HG03442 (cell line): ENCODE measurements at regions not wholly inside any gene's neighbourhood (a gene's known extent, or its start where the extent isn't known, plus 50 kb on each side); places are given as distances from the start of the nearest gene placed in this dataset.
"Not testable (repeated sequence)": the region's sequence is repeated elsewhere in the genome, so short reads cannot be mapped to it uniquely, and the experiment has no call there.

Experiments
- ATAC-seq: cut with Tn5 transposase; IDR thresholded peaks from one replicate; pipeline ENCODE4 v1.9.1; 2021; ENCODE audit warnings: mild to moderate bottlenecking, moderate library complexity; ENCODE audit not compliant: unreplicated experiment

DNA sequence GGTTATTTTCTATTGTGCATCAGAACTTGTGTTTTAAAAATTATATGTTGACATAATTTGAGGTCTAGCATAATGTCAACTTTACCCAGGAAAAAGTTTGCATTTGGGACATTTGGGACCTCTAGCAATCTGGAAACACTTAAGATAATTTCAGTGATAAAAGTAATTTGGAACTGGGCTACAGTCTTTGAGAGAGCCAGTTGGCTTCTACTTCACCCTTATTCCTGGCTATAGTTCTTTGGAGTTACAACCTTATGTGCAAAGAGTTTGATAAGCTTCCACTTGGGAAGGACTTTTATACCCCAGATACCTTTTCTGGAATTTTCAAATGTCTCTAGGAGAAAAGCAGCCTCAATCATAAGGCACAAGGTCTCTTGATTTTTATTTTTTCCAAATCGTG is 139.3 kb downstream of the ARRDC3 start:
- ATAC-seq: no peak

- ATAC-seq: no peak
Observed at GRCh38 chr5:91243286-91243685, 139.8 kb downstream of the ARRDC3 start.

DNA sequence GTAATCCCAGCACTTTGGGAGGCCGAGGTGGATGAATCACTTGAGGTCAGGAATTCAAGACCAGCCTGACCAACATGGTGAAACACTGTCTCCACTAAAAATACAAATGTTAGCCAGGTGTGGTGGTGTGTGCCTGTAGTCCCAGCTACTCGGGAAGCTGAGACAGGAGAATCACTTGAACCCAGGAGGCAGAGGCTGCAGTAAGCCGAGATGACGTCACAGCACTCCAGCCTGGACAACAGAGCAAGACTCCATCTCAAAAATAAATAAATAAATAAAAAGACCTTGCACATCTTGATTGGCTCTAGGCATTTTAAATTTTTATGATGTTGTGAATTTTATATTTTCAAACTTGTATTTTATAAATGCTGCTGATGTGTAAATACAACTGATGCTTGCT is 141.7 kb downstream of the ARRDC3 start:
- not testable (repeated sequence) for ATAC-seq

DNA sequence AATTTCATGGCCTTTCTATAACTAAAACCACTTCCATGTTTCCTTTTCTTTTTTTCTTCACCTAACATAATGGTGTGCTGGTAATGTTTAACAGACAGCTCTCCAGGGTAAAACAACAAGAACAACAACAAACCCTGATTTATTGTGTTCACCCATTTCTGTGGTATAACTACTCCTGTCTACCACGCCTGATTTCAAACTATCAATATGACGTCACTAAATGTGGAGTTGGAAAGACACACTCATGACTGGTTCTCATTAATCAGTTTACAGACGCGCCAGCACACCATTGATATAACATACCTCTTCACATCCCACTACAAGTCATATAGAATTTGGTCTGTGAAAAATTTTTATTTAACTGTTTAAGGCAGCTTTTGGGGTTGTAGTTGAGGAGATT is 142.9 kb downstream of the ARRDC3 start:
- no peak for ATAC-seq

DNA sequence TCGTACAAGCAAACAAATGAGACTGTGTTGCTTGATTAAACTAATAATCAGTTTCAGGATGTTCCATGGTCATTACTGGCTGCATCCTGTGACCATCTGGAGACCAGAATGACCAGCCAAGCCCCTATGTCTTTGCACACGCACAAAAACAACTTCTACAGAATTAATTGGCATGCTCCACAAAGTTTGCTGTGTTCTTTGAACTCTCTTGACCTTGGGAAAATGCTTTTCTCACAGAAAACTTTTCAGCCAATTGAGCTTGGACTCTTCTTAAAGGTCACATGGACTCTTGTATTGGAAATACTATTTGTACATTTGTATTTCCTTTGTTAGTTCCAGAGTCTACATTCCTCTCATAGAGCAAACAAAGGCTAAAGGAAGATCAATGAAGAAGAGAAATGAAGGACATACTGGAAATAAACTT is 147.8 kb downstream of the ARRDC3 start:
- no peak for ATAC-seq

DNA sequence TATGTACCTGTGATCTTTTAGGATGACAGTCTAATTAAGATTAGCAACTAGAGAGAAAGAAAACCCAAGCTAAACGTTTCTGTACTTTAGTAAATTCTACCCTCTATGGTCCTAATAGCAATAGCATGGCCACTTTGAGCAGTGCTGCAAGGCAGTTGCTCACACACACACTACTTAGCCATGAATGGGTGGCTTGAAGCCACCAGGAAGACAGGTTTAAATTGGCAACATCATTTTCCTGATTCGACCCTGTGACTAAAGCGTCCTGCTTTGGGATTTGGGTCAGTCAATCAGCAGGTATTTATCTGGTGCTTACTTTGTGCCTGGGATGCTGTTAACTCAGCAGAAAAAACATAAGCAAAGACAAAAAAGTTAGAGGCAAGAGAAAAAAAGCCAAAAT is 150.6 kb downstream of the ARRDC3 start:
- no peak for ATAC-seq

- no peak for ATAC-seq
Observed at GRCh38 chr5:91229031-91229727, 153.9 kb downstream of the ARRDC3 start.

GRCh38 chr5:91228188-91228587 is 154.9 kb downstream of the ARRDC3 start:
- ATAC-seq: no peak

DNA sequence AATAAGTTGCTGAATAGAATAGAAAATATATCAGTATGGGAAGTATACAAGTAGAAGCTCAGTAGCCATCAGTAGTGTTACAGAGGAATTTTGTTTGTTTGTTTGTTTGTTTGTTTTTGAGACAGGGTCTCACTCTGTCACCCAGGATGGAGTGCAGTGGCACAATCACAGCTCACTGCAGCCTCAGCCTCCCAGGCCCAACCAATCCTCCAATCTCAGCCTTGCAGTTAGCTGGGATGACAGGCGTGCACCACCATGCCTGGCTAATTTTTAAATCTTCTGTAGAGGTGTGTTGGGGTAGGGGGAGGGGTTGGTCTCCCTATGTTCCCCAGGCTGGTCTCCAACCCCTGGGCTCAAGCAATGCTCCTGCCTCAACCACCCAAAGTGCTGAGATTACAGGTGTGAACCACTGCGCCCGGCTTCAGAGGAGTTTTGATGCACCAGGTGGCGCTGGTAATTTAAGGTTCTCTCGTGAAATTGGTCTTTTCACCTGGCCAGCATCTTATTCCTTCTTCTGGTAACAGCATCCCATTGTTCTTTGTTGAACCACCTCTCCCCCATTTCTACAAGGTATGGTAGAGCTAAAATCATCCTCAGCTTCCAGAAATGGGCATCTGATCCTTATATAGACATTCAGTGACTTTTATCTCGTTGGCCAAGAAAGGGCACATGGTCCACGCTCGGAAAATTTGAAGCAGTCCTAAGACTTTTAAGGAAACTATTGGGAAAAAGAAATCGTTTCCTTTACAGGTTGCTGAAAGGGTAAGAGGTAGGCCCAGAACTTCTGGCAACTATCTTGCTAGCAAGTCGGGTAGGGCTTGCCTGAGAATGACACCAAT is 157.1 kb downstream of the ARRDC3 start:
- peak; percentile 78 for ATAC-seq

DNA sequence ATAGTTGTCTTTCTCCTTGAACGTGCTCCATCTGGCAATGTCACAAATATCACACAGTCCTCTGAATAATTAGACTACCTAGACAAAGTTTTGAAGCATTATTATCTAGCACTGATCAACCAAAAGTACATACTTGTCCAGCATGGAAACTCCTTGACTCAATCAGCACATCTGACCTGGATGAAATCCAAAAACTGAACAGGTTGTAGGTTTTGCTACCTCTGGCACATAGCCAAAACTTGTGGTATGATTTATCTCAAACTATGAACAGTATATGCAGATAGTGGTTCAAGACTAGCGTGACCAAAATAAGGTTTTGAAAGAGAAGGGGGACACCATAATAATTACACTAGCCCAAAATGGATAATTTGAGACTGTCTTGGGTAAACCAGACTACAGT is 158.1 kb downstream of the ARRDC3 start:
- no peak for ATAC-seq

- no peak for ATAC-seq
Observed at GRCh38 chr5:91224456-91224855, 158.7 kb downstream of the ARRDC3 start.

DNA sequence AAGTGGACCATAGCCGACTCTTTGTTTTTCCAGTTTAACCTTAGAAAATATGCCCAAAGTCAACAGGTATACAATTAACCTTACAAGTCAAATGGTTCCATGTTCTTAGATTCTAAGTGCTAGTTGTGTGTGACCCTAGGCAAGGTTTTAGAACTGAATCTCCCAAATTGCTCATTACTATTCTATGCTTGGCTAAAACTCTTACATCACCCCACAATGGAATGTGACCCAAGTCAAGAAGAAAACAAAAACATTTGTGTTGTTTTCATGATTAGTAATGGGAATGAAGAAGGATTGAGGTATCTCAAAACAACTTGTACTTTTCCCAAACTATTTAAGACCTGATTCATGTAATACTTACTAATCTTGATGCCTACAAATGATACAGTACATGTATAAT is 159.2 kb downstream of the ARRDC3 start:
- no peak for ATAC-seq

GRCh38 chr5:91222482-91222881 is 160.6 kb downstream of the ARRDC3 start:
- ATAC-seq: no peak

DNA sequence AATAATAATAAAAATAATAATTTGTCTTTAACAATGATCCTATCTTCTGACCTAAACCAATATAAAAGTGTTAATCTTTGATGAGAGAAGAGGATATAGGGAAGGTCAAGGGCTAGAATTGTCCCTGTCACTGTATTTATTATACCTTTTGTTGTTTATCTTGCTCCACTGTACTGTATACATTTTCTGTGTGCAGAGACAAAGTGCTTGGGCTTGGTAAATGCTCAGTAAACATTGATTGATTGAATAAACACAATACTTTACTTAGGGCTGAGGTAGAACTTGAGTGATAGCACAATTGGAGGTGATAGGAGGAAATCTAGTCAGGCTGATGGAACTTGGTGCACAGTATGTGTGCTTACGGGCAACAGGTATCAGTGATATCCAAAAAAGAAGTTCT is 161.2 kb downstream of the ARRDC3 start:
- no peak for ATAC-seq

GRCh38 chr5:91219803-91220371 is 163.2 kb downstream of the ARRDC3 start:
- ATAC-seq: no peak

DNA sequence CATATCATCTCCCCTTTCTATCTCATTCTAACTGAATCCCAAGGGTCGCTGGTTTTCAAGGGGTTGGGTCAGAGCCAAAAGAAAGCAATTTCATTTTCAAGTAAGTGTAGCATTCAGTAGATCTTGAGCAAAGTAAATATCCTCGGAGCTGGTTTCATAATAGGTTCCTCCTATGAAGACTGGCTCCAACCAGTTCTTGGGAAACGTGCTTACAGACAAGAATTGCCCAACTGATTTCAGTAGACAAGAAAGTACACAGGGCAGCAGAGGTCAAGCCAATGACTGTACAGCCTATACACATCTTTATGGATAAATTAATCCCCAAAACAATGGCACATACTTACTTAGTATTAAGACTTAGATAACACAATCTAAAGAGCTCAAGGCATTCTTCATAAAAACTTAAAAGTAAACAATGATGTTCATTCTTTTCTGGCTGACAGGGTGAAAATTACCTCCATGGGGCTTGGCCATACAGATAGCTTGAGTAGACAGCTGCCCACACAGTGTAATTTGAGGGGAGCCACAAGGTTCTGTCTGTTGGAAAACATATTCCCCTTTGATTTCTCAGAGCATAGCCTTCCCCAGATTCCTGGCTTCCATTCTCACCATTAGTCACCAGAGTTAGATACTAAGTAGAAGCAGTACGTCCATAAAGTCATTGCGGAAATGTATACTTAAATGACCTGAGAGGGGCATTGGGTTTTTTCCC is 163.9 kb downstream of the ARRDC3 start:
- ATAC-seq: no peak

GRCh38 chr5:91217859-91218258 is 165.3 kb downstream of the ARRDC3 start:
- ATAC-seq: no peak

- ATAC-seq: no peak
Observed at GRCh38 chr5:91214571-91214970, 168.5 kb downstream of the ARRDC3 start.
